Forelimb muscle (tissue), 1 donor: ENCODE measurements at regions not wholly inside any gene's neighbourhood (a gene's known extent, or its start where the extent isn't known, plus 50 kb on each side); places are given as distances from the start of the nearest gene placed in this dataset.
"Not testable (repeated sequence)": the region's sequence is repeated elsewhere in the genome, so short reads cannot be mapped to it uniquely, and the experiment has no call there.

Experiments used
- DNase-seq: peaks from one replicate; pipeline ENCODE4 v3.0.0-alpha.2; 2013; ENCODE audit warnings: low read depth

DNA sequence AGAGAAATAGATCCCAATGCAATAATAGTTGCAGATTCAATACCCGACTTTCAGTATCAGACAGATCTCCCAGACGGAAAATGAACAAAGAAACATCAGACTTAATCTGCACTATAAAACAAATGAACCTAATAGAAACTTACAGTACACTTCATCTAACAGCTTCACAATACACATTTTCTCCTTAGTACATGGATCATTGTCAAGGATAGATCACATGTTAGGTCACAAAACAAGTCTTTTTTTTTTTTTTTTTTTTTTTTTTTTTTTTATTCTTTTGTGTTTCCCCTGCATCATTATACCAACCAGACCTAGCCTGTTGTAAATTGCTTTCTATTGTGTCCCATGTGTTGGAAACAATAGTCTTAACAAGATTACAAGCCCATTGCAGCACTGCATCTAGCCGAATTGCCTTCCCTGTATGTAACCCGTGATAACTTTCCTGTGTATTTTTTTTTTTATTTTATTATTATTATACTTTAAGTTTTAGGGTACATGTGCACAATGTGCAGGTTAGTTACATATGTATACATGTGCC is 134.0 kb upstream of the MAD2L1 start:
- DNase-seq = not testable (repeated sequence)

DNA sequence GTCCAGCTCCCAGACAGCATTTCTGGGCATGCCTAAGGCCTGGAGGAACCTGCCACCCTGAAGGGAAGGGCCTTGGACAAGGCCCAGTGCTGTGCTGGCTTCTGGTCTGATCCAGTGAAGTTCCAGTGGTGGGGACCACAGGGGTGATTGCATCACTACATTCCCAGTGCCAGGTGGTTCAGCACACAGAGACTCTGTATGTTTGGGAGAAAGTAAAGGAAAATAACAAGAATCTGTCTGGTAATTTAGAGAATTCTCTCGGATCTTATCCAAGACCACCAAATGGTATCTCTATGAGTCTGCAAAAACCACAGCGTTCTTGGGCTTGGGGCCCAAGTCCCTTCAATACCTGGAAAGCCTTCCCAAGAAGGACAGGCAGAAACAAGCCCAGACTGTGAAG is 131.8 kb upstream of the MAD2L1 start:
- no peak for DNase-seq

DNA sequence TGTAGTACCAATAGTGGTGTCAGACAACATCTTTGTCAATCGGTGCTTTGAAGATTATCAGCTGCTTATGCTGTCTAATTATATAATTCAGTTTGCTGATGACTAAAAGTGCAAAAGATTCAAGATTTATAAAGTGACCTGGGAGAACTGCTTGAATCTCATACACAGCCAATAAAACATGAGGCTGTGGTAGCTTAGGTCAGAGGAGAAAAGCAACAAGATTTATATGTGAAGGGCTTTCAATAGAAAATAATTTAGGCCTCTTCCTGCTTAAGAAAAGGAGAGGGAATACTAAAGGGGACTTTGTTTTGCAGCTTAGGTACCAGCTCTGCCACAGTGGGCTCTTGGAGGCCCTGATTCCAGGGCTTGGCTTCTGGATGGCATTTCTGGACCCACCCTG is 111.0 kb upstream of the MAD2L1 start:
- no peak for DNase-seq

DNA sequence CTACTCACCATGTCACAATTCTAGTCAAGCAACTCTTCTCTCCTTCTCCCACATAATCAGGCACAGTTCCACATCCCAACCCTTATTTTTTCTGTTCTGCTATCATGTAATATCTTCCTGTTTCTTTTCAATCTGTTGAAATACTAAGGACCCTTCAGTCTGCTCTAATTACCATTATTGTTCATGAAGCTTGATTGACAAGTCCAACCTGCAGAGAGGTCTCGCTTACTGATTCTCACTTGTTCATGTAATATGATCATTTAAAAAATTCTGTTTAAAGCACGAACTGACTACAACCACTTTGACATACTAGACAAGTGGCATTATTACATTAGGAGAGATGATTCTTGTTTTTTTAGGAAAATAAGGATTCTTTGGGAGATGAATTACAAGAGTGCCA is 108.6 kb upstream of the MAD2L1 start:
- no peak for DNase-seq

DNA sequence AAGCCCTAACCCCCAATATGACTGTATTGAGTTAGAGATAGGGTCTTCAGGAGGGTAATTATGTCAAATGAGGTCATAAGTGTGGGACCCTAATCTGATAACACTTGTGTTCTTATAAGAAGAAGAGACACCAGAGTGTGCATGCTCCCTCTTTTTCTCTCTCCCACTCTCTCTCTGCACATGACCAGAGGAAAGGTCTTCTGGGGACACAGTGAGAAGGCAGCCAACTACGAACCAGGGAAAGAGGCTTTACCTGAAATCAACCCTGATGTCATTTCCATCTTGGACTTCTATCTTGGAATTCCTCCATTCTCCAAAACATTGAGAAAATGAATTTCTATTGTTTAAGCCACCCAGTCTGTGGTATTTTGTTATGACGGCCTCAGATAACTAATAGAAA is 97.2 kb upstream of the MAD2L1 start:
- DNase-seq = no peak

DNA sequence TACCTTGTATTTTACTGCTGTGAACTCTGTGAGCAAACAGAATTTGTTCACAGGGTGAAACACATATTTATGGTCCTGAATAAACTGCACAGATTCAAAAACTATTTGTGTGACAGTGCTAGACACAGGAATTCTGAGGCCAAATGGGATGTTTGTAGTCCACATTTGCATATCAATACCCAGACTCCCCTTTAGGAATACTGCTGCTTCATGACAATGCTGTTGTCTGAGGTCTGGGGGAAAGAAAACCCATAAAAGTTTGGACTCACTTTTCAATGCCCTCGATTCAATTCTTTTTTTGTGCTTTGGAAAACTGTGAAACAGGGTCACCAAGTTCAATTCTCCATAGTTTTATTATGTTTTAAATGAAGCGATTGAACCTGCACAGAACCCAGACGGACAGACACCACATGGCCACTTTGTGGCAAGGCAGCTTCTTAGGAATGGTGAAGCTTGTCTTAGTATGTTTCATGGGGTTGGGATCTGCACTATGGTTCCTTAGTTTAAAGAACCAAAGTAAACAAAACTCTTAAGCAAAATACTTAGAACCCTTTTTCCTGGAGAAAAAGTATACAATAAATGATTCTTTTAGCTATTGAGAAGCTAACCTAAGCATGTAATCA is 92.3 kb upstream of the MAD2L1 start:
- DNase-seq = no peak

DNA sequence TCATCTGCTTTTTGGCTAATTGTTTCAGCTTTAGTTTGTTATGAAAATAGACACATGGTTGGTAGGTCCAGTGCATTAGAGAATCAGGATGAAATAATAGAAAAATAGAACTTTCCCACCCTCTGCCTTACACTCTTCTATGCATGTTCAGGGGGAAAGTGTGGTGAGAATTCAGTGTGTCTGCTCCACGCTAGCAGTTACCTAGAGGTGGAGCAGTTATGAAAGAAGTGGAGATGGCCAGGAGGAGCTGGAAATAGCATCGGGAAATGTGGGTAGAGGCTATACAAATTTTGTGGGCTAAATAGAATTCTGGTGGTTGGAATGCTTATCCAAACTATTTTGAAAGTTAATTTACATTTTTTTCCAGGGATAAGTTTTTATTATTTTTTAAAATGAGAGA is 91.4 kb upstream of the MAD2L1 start:
- no peak for DNase-seq

DNA sequence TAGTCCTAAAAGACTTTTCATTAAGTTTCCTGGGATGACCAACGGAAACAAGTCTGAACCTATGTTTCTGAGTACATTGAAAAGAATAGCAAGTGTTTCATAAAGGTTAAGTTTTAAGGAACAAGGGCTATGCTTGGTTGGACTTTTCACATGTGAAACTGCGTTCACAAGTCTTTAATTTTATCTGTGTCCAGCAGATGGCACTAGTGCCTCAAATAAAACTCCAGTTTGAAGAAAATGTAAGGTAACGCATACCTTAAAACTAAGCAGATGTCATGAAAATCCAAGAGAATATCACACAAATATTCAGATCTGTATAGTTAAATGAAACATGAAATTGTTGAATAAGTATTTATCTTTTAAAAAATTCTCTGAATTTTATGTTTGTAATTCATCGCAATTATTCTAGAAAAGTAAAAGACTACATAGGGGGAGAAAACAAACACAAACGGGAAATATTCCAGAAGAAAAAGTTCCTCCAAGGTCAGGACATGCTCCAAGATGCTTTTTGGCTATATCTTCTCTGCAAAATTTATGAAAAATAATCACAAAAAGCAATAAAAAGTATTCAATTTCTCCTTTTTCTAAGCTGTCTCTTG is 89.6 kb upstream of the MAD2L1 start:
- DNase-seq = peak; percentile 68

DNA sequence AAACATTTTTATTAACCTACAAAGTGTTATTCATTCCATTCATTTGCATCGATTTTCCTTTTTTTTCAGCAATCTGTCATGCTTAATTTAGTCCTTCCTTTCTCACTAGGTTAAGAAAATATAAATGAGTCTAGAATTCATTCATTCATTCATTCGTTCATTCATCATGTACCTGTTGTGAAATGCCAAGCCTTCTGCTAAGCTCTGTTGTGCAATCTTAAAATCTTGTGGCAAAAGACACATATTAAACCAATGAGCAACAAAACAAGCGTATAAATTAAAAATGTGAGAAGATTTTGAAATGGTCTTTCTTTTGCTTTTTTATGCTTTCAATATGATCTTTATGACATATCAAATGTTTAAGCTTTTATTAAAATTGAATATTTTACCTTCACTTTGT is 88.6 kb upstream of the MAD2L1 start:
- DNase-seq = no peak

DNA sequence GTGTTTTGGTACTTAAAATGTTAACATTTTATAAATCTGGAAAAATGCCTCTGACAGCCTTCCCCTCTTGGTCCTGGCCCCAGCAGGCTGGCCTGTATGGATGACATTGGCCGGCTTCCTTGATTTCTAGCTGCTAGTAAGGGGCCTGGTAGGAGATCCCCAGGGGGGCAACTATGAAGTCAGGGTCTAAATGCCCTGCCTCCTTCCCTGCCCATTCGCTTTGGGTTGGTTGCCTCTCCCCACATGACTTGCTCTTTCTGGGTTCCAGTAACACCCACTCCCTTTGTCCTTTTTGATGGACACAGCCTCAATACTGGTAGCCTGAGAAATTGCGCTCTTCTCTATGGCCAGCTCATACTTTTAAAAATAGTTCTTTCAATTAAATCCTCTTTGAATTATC is 78.0 kb upstream of the MAD2L1 start:
- DNase-seq = no peak

DNA sequence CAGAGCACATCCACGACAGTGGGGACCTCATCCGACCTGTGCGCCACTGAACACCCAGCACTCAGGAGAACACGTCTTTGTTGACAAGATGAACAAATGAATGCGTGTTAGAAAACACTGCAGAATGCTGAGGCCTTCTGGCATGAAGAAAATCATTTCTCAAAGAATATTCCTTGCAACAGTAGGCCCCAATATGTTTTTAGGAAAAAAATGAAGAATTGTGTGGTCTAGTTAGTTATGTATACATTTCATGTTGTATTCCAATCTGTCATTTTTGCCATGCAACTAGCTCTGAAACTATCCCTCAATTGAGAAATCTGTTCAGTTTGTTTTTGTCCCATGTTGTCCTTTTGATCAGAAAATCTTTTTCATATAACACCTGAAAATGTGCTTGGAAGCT is 77.4 kb upstream of the MAD2L1 start:
- DNase-seq = no peak

DNA sequence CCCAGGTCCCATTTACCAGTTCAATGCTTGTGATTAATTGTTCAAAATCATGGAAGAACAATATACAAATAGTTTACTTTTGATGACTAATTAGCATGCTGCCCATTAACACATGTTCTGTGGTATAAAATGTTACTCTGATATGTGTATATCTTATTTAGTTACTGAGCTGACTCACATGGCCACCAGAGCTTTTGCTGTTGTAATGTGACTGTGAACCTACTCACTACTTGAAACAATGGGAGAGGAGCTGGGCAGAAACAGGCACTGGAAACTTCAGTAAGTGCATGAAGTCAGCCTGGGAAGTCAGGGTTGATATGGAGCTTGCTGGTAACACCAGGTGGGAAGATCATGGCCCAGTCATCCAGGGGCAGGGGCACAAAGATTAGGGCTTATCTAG is 72.7 kb upstream of the MAD2L1 start:
- DNase-seq = no peak

DNA sequence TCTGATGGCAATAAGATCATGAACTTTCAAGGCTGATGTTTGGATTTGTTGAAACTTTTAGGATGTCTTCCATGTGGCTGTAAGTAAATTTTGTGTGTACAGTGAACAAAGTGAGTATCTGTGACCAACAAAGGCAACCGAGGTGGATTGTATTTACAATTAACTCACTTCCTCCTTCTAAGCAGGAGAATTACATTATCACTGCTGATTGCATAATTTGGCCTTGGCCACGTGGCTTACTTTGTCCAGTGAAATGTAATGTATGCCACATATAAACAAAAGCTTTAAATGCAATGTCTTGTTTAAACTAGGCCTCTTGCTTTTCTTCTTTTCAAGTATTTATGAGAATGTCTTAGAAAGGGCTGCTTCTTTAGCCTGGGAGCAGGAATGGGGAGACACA is 66.3 kb upstream of the MAD2L1 start:
- no peak for DNase-seq

DNA sequence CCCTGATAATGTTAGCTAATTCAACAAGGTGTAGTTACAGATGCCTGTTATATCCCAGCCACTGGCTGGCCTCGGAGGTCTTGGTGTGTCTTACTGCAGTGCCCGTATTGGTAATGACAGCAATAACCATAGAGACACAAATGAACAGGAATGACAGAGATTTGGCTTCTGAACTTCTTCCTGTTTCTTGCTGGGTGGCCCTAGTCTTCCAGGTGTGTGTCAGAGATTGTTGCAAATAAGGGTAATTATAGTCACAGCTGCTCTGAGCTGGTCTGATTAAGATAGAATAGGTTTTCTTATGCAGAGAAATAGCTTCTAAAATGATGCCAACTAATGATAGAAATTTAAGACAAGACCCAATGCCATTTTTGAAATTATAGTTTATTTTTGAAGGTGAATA is 64.1 kb upstream of the MAD2L1 start:
- no peak for DNase-seq
